ENCODE measurements at regions not wholly inside any gene's neighbourhood (a gene's known extent, or its start where the extent isn't known, plus 50 kb on each side); places are given as distances from the start of the nearest gene placed in this dataset.
A peak's percentile ranks its signal among the peaks of the same experiment; 100 is the strongest.
"Not testable (repeated sequence)": the region's sequence is repeated elsewhere in the genome, so short reads cannot be mapped to it uniquely, and the experiment has no call there.

DNA sequence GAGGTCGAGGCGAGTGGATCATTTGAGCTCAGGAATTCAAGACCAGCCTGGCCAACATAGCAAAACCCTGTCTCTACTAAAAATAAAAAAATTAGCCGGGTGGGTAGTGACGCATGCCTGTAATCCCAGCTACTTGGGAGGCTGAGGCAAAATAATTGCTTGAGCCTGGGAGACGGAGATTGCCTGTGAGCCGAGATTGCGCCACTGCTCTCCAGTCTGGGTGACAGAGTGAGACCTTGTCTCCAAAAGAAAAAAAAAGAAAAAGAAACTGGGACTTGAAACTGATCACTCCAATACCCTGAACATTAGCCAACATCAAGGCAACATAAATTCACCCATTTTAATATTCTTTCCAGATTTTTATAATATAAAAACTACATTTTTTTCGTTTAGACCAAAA lies 874.6 kb upstream of the MBL2 start:
- not testable (repeated sequence) for DNase-seq

DNA sequence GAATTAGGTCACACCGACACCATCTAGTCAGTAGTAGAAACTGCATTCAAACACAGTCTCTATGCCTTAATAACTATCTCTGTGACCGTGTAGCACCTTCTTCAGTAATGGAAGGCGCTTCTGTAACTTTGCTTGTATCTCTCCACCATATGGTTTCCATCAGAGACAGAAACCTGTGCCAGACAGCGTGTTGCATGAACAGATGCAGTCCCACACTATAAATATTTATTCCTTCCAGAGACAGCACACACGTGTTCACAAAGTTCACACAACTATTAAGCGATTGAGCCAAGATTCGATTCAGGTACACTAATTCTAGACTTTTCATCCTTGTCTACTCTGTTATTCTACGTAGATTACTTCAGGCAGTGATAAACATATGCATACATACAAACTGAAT lies 873.9 kb upstream of the MBL2 start:
- DNase-seq: no peak

DNA sequence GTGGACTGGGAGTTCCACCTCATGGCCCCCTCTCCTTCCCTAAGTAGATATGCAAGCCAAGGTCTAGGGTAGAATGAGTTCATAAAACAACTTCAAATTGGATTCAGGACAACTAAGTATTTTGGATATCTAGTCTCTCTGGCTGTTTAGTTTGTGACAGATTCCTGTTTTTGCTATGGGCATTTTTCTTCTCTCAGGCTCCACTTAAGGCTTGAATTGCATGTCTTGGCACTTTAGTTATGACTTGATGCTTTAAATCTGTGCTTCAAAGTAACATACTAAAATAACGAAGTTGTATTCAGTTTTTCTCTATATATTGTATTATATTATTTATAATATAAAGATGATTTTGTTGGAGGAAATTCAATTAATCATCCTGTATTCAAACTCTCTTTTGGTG lies 873.4 kb upstream of the MBL2 start:
- no peak for DNase-seq

DNA sequence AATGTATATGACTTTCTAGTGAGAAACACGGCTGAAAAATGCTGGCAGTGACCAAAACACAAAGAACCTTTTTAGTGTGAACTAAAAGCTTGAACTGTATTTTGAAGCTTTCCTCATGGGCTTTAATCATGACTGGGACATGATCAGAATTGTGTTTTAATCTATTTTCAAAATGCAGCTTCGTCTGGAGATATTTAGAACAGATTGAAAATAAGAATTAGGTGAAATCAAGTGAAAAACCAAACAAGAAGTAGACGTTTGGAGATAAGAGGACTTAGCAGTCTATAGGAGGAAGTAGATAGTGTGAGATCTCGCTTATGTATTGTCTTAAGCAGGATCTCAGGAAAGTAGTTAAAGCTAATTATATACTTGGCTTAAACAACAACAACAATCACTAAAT lies 865.4 kb upstream of the MBL2 start:
- DNase-seq: no peak

DNA sequence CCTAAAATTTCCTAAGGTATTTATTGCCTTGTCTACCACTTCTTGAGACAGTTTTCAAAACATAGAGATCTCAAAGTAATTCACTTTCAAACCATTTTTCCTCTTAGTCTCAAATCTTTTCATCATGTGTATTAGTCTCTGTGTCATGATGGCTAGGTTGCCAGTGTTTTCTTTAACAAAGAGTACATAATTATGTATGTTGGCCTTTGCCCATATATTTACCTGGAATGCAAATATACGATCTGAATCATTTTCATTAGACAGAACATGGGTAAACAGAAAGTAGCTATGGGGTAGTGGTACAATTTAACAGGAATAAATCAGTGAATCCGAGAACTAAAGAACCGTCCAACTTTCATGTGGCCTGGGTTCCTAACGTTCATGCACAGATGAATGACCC lies 852.1 kb upstream of the MBL2 start:
- no peak for DNase-seq

DNA sequence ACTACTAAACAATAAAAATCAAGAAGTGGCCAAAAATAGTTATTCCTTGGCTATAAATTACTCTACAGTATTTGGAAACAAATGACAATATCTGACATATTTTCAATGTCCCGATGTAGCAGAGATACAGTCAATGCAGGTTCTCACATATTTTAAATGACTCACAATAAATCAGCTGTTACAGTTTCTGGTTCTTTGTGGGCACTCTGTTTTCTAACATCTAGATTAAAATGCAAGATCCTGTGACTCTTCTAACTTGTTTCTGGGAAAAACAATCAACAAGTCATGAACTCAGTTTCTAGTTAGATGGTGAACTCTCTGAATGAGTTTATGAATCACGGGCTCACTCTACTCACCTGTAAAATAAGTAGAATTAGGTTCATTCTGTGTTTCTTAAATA lies 849.6 kb upstream of the MBL2 start:
- DNase-seq: no peak

DNA sequence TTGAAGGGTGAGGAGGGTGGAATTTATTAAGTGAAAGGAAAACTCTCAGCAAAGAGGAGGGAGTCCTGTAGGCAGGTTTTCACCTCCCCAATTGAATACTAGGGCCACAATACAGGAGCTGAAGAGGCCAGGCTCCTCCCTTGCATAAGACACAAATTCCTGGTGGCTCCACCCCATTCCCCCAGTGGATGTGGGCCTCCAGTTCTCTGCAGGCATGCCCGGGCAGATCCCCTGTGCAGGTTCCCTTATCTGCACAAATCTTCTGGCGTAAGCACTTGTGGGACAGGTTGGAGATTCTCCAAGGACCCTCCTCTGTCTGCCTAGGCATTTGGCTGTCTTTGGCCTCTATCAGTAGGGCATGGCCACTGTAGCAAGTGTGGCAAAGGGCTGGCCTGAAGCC lies 847.1 kb upstream of the MBL2 start:
- no peak for DNase-seq

DNA sequence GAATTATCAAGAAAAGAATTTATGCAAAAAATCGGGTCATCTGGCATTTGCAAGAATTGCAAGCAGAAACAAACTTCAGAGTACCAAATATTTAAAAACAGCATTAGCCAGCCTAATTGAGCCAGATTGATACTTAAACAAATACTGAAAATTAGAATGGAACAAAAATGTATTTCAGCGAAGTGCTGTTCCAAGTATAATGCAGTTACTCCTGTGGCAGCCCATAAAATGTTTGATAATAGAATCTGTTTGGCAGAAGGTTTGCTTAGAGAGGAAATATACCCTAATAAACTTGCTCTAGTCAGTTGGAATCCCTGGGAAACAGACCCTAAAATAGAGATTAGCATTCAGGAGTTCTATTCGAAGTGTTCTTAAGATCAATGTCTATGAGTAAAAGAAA lies 835.1 kb upstream of the MBL2 start:
- no peak for DNase-seq

DNA sequence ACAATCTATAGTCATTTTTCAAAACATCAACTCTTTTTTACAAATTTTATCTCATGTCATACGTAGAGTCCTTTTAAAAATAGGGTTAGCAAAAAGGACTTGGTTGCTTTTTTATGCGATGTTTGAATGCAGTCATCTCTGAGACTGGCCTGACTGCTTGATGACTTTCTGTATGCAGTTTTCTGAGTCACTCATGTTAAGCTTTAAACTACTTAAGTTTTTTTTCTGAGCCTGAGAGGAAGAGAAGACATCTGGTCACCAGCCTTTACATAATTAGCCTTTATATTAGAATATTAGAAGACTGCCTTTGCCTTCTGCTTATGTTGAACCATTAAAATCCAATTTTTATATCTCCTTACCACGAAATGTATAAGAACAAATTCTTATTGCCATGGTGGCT lies 834.4 kb upstream of the MBL2 start:
- no peak for DNase-seq

DNA sequence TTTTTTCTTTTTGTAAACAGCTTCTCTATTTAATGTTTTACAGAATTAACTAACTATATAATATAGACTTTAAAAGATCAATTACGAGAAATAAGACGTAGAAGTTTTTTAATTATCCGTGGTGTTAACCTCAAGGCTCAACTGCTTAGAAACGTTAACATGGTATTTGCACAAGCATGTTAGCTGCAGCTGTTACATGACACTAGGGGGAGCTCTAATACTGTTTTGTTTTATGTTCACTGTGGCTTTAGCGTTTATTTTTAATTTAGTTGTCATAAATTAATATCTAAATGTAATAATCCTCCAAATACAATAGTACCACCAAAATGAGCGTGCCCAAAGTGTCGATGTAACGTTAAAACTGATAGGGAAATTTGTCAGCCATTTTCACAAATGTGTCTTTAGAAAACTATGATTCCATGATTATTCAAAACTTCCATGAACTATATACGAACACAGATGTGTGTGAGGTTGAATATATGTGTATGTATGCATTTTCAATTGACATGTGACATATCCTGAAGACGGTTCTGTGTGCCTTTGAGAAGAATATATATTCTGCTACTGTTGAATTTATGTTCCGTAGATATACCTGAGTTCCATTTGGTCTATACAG lies 828.8 kb upstream of the MBL2 start:
- peak; percentile 71 for DNase-seq

DNA sequence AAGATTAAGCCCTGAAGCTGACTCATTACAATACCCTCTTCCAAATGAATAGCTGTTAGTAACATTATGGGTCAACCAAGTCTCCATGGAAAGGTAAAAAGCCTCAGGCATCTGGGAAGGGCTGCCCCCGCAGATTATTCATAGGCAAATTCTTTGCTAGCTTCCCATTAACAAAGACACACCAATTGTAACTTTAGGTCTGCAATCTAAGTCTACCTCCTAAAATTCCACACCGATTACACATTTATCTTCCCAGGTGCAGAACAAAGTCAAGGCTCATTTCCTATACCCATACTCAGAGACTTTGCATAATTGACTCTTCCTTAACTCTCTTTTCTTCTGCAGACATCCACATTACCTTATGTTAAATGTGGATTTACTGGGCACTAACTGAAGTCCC lies 826.3 kb upstream of the MBL2 start:
- peak; percentile 84 for DNase-seq

DNA sequence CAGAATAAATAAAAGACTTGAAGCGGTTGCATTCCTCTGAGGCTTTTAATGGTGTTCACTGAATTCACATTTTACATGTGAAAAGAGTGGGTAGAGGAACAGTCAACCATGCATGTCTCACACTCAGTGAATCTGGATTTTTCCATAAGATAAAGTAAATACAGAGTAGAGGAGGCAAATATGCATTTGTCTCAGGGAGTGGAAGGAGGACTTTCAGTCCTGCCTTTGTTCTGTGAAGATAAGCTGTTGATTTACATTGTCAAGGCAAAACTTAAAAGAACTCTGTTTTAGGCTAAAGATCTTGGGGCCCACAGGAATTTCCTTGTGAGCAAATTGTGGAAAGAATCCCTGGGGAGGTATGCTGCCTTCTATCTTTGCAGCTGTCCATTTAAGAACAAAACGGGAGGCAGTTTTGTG lies 825.3 kb upstream of the MBL2 start:
- DNase-seq: no peak

DNA sequence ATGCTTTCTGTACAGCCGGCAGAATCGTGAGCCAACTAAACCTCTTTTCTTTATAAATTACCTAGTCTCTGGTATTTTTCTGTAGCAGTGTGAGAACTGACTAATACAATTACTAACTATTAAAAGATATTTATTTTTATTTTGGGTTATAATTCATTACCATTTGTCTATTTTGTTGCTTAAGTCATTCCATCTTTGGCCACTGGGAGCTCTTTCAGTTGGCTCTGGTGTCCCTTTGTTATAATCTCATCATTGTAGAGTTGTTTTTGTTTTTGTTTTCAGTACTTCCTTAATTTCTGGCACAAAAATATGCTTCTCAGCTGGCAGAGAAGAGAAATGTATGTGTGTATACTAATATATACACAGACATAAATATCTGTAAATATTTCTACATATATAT lies 807.9 kb upstream of the MBL2 start:
- no peak for DNase-seq

DNA sequence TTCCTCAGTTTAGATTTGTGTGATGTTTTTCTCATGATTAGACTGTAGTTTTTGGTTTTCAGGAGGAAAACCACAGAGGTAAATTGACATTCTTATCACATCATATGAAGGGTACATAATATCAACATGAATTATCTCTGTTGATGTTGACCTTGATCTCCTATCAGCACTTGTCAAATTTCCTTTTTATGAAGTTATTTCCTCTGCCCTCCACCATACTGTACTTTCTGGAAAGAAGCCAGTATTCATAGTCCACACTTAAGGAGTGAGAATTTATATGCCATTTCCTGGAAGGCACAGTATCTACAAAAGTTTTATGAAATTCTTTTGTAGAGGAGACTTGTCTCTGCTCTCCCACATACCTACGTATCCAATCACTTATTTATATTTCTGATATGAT lies 807.2 kb upstream of the MBL2 start:
- no peak for DNase-seq

DNA sequence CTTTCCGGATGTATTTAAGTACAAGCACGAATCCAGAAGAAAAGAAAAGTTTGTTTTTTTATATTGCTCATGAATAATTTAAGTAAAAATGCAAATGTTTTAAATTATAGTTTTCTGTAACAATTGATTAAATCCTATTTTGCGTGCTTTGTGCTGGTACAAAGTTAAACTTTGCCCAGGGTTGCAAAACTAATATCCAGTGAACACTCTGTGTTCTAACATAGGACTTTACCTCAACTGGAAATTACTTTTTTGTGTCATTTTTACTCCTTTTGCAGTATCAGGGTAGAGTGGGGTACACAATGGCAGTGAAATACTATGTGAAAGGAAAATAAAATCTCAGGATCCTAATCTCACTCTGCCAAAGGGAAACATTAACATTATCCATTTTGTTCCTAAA lies 801.4 kb upstream of the MBL2 start:
- no peak for DNase-seq

DNA sequence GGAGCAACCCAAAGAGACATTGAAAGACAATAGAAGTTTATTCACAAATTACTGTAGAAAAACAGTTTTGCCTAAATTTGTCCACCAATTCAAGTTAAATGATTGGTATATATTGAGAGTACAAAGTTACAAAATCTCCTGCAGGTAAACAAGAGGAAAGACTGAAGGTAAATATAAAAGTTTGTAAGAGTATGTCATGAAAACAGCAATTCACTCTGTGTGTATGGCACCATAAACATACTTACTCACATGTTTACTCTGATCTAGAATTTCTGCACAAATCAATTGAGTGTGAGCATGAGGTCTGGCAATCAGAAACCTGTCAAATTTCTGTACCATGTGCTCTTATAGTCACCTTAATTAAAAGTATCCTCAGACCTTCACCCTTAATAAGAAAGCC lies 800.9 kb upstream of the MBL2 start:
- DNase-seq: no peak

DNA sequence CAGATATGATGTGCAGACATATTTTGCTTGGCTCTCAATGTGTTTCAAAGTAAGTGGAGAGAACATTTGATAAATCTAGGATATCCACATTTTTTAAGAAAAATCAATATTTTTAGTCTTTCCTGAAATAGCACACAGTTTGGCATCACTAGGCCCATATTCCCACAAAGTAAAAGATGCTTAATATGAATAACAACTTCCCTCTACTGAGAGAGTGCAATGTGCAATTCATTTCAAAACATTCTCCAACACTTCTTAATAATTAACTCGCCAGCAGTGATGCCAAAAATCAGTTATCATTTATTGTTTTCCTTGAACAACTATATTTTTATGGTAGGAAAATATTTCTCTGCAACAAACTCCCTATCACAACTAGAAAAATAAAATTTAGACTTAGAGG lies 800.2 kb upstream of the MBL2 start:
- no peak for DNase-seq

DNA sequence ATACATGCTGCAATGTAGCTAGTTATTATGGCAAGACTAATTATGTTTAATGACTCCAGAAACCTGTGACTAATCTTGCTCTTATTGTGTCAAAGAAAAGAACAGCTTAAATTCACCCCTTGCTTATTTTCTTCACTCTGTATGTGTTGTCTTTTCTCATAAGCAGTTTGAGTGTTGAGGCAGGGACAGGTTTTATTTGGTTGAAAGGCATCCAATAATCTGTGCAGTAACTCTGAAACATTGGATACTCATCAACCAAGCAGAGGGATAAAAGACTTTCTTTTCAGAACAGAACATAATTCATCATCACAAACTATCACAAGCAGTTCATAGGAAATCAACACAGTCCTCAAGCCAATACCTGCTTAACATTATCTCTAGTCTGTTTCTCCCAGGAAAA lies 797.6 kb upstream of the MBL2 start:
- no peak for DNase-seq

DNA sequence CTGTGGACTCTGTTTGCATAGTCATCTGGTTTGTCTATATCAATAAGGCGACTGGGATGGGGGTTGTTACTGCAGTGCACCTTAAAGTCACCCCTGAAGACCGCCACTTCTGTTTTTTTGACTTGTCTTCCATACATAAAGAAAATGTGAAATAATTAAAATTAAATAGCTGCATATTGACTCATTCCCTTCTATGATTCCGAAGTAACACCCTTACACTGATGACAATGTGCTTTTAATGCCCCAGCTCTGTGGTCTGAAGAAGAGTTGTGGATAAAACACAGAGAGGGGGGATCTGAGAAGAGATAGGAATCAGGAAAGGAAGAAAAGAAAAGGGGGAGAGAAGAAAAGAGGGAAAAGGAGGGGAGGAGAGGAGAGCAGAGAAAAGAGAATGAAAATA lies 796.9 kb upstream of the MBL2 start:
- no peak for DNase-seq

DNA sequence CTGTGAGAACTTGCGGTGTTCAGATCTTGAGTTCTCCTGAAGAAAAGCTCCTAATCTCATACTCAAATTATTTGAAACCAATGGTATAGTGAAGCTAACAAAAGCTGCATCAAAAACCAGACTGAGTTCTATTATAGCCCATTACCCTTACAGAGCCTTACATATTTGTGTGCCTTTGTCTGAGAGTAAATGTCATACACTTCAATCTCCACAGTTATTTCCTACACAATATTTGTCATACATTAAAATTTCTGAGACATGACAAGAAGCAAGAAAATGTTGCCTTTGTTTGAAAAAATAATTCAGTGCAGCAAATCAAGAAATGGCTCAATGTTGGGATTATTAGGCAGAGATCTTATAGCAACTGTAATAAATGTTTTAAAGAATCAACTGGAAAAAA lies 776.1 kb upstream of the MBL2 start:
- no peak for DNase-seq

DNA sequence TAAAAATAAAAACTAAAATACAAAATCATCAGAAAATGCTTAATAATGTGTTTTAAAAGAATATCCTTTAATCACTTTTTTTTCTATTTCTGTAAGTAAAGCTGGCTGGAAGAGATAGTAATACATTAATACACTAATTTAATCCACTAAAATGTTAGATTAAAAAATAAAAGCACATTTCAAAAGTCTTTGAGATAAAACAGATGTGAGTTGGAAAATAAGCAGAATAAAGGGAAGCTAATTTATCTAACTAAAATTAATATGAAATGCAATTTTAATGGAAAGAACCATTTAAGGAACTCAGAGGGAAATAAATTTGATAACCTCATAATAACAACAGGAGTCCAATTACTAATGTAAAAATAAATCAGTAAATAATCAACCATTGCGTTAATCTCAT lies 774.8 kb upstream of the MBL2 start:
- DNase-seq: no peak

DNA sequence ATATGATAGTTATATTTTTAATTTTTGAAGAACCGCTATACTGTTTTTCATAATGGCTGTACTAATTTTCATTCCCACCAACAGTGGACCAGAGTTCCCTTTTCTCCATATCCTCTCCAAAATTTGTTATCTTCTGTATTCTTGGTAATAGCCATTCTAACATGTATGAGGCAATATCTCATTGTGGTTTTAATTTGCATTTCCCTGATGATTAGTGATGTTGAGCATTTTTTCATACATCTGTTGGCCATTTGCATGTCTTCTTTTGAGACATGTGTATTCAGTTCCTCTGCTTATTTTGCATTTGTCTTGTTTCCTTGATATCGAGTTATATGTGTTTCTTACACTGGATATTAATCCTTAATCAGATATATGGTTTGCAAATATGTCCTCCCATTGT lies 770.8 kb upstream of the MBL2 start:
- no peak for DNase-seq

DNA sequence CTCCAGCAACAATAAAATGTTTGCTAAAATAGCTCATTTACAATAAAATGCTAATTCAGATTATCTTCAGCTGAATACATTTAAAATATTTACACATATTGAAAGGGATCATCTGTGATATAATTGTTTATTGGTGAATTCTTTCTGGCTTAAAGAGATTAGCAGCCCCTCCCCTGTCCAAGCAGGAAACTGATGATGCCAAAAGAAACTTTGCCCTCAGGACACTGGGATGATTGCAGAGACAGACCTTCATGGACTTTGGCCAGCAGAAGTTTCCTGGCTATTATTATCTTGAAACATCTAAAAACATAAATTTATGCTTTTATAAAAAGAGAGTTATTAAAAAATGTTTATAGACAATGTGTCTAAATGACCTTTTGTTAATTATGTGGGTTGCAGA lies 764.9 kb upstream of the MBL2 start:
- DNase-seq: no peak

DNA sequence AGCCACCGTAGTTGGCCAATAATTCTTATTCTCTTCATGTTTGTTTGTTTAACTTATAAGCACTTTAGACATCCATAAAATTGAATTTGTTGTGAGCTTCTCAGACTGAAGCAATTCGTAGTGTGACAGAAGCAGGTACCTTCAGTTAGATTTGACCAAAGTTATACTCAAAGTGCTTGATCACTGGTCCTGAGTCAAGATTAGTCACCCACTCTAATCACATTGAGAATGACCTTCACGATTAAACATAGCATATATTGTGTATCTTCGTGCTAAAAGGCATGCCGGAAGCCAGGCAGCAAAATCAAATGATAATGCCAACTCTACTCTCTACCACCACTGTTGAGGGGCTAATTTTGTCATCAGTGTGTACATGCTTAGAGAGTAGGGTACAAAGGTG lies 763.7 kb upstream of the MBL2 start:
- no peak for DNase-seq

DNA sequence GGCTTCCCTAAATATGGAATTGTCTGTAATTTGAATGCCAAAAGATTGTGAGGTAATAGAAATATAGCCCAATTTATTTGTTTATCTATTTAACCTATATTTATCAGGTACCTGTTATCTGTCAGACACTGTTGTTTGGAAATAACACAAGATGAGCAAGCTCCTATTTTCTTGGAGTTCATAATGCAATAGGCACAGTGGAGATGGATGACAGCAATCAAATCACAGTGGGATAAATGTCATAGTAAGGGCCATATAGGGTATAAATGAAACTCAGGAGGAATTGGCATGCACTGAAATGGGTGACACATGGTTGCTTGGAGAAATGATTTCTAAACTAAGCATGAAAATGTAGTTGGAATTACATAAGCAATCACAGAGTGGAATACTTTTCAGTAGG lies 761.8 kb upstream of the MBL2 start:
- no peak for DNase-seq

DNA sequence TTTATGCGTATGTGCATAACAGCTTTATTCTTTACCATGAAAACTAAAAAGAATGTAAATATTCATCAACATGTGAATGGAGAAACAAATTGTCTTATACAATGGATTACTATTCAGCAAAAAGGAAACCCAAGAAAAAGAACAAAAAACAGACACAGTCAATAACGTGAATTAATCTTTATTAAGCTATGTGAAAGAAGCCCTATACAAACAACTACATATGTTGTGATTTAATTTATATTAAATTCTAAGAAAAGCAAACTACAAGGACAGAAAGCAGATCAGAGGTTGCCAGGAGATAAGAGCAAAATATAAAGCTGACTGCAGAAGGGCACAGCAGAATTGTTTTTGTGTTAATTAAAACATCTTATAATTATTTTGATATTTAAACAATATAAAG lies 756.4 kb upstream of the MBL2 start:
- DNase-seq: no peak

Measured in kidney glomerular epithelial cell (primary cell).